ENCODE measurements at regions not wholly inside any gene's neighbourhood (a gene's known extent, or its start where the extent isn't known, plus 50 kb on each side); places are given as distances from the start of the nearest gene placed in this dataset.

DNA sequence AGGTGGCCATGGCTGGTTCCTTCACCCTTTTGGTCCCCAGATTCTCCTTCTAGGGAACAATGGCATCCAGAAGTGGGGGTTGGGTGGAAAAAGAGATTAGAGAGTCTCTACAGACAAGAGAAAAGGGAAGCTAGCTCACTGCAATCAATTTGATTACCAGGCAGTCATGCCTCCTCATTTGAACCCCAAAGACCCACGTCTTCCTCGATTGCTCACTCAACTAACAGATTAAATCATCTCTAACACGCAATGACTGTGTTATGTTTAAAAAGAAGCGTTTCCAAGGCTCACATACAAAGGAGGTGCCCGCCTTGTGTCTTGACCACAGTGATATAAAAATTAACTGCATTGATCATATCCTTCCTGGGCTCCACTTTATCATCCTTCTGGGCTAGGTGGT is 57.6 kb downstream of the BHLHE40 start:
- Histone ChIP-seq H3K27me3 (ENCODE audit: control insufficient read depth in 2 of 2, insufficient read depth in 2 of 2, low read length in 2 of 2) (no peaks in the 10 kb centered on the region), H3K79me2 (ENCODE audit: control insufficient read depth, insufficient read depth, low read length) (no peaks in the 10 kb centered on the region), H3K4me3 (no peak overlapping the region), H3K4me1 (replicated peaks in 1 of 2; ENCODE audit: control insufficient read depth in 2 of 2, insufficient read depth in 2 of 2, low read length in 2 of 2) (peaks cover 8 to 48% of the 10 kb centered on the region in 2 experiments), H3K27ac (ENCODE audit: extremely low read depth, low read depth, low read length) (no peak overlapping the region), H4K20me1 (replicated peaks; ENCODE audit: control insufficient read depth, insufficient read depth, low read length) (no peaks in the 10 kb centered on the region), H3K9me3 (replicated peaks; ENCODE audit: control insufficient read depth, insufficient read depth, low read depth, low read length) (no peaks in the 10 kb centered on the region), H3K36me3 (ENCODE audit: control insufficient read depth, insufficient read depth, low read length) (no peaks in the 10 kb centered on the region), H3K9ac (ENCODE audit: insufficient read depth in 1 of 2, low read depth in 2 of 2, low read length in 2 of 2) (no peak overlapping the region), H3K9me1 (ENCODE audit: control insufficient read depth, insufficient read depth, low read length) (no peaks in the 10 kb centered on the region), H3K4me2 (ENCODE audit: insufficient read depth, low read length) (0 out of 2 replicates have a peak overlapping the region, but pooled peaks have one; percentile 5), H2AFZ (ENCODE audit: low read depth, low read length) (peak overlapping the region; percentile 47; the same call in 1 of the 2 replicates)
- WGBS (ENCODE audit: insufficient coverage, low coverage, missing lambda C conversion rate): 24% methylated on average over 5 of the region's 5 CpGs
- no TSS peak for BruUV-seq (replicated peaks)
- no peak for FAIRE-seq
- no peak for ATAC-seq
- in situ Hi-C loops (cut with MboI) (no loop called here), intact Hi-C loops (cut with micrococcal nuclease) (no loop called here)
- no peak for DNase-seq (ENCODE audit: extremely low read depth in 1 of 4, low spot score in 3 of 4)
- TF ChIP-seq, protein P1, sequence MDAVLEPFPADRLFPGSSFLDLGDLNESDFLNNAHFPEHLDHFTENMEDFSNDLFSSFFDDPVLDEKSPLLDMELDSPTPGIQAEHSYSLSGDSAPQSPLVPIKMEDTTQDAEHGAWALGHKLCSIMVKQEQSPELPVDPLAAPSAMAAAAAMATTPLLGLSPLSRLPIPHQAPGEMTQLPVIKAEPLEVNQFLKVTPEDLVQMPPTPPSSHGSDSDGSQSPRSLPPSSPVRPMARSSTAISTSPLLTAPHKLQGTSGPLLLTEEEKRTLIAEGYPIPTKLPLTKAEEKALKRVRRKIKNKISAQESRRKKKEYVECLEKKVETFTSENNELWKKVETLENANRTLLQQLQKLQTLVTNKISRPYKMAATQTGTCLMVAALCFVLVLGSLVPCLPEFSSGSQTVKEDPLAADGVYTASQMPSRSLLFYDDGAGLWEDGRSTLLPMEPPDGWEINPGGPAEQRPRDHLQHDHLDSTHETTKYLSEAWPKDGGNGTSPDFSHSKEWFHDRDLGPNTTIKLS (IDR thresholded peaks at IDR 0.05; ENCODE audit: borderline replicate concordance, low read depth): no peak
- TF ChIP-seq SMAD3 (CRISPR knock-in tag; conservative IDR thresholded peaks at IDR 0.05) (no peak), ZNF644 (tag; IDR thresholded peaks at IDR 0.05; ENCODE audit: low read depth) (no peak), FOXK2 (conservative IDR thresholded peaks at IDR 0.05 in 1 of 2, IDR thresholded peaks at IDR 0.05 in 1 of 2; ENCODE audit: low read depth in 2 of 2) (0 out of 4 replicates have a peak, but pooled peaks of 1 of the 2 experiments have one; percentile 5), ATF1 (CRISPR knock-in tag; IDR thresholded peaks at IDR 0.05) (no peak), ATF1 (tag; IDR thresholded peaks at IDR 0.05) (no peak)
- TF ChIP-seq, protein P2, sequence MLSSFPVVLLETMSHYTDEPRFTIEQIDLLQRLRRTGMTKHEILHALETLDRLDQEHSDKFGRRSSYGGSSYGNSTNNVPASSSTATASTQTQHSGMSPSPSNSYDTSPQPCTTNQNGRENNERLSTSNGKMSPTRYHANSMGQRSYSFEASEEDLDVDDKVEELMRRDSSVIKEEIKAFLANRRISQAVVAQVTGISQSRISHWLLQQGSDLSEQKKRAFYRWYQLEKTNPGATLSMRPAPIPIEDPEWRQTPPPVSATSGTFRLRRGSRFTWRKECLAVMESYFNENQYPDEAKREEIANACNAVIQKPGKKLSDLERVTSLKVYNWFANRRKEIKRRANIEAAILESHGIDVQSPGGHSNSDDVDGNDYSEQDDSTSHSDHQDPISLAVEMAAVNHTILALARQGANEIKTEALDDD (IDR thresholded peaks at IDR 0.05): peak; percentile 57; the same call in 1 of the 2 replicates
- TF ChIP-seq, protein P3, sequence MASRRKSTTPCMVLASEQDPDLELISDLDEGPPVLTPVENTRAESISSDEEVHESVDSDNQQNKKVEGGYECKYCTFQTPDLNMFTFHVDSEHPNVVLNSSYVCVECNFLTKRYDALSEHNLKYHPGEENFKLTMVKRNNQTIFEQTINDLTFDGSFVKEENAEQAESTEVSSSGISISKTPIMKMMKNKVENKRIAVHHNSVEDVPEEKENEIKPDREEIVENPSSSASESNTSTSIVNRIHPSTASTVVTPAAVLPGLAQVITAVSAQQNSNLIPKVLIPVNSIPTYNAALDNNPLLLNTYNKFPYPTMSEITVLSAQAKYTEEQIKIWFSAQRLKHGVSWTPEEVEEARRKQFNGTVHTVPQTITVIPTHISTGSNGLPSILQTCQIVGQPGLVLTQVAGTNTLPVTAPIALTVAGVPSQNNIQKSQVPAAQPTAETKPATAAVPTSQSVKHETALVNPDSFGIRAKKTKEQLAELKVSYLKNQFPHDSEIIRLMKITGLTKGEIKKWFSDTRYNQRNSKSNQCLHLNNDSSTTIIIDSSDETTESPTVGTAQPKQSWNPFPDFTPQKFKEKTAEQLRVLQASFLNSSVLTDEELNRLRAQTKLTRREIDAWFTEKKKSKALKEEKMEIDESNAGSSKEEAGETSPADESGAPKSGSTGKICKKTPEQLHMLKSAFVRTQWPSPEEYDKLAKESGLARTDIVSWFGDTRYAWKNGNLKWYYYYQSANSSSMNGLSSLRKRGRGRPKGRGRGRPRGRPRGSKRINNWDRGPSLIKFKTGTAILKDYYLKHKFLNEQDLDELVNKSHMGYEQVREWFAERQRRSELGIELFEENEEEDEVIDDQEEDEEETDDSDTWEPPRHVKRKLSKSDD (conservative IDR thresholded peaks at IDR 0.05; ENCODE audit: low read length): 0 out of 2 replicates have a peak, but pooled peaks have one; percentile 13
- CTCF ChIA-PET (ENCODE audit: low intra/inter-chr PET ratio): no interaction called here
- POLR2A ChIA-PET: interaction anchor here (0.7 to 1.0 kb wide), 3 partner anchors 11 to 19 kb away, joined by 3 to 4 read pairs (median 4); no protein-coding TSS in a partner anchor

Measured in K562 (cell line).